ENCODE measurements at regions not wholly inside any gene's neighbourhood (a gene's known extent, or its start where the extent isn't known, plus 50 kb on each side); places are given as distances from the start of the nearest gene placed in this dataset.
"Not testable (repeated sequence)": the region's sequence is repeated elsewhere in the genome, so short reads cannot be mapped to it uniquely, and the experiment has no call there.

GRCh38 chr11:69951821-69952220, 126.3 kb upstream of the ANO1 start:
- no peak for DNase-seq (ENCODE audit: low read depth)

GRCh38 chr11:69952229-69952975, 125.7 kb upstream of the ANO1 start:
- DNase-seq (ENCODE audit: low read depth), result not testable (repeated sequence)

GRCh38 chr11:69953356-69953755, 124.8 kb upstream of the ANO1 start:
- no peak for DNase-seq (ENCODE audit: low read depth)

- no peak for DNase-seq (ENCODE audit: low read depth)
These were observed 123.4 kb upstream of the ANO1 start for GRCh38 chr11:69954756-69955155.

- no peak for DNase-seq (ENCODE audit: low read depth)
These were observed 121.4 kb upstream of the ANO1 start for GRCh38 chr11:69956669-69957190.

GRCh38 chr11:69957849-69958248, 120.3 kb upstream of the ANO1 start:
- DNase-seq (ENCODE audit: low read depth), result no peak

DNA sequence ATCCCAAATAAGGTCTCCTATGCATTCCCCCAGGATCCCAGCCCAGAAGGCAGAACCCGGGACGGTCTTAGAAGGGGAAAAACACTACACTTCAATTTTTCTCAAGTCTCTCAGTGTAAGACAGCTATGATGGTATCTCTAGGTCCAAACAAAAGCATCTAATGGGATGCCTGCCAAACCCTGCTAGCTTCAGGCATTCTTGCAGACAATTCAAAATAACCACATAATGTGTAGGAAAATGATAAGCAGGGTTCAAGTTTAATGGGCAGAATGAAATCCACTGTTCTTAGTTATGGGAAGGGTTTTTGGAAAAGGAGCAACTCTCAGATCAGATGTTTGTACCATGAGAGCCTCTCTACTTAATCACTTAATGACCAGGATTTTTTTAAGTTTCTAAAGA, 119.8 kb upstream of the ANO1 start:
- no peak for DNase-seq (ENCODE audit: low read depth)

DNA sequence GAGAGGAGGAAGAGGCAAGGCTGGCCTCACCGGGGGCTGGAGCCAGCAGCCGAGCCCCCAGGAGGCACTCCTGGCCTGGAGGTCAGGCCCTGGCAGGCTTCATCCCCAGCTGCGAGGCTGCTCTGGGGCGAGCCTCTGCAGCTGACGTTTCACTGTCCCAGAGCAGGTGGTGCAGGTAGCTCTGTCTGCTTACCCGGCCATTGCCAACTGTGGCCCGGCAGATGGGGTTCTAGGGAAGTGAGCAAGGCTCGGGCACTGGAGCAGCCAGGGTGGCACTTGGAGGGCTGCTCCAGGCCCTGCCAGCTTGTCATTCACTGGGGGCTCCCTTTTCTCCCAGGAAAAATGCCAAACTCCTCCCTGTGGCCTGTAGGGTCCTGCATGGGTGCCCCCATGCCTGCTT, 118.7 kb upstream of the ANO1 start:
- no peak for DNase-seq (ENCODE audit: low read depth)

DNA sequence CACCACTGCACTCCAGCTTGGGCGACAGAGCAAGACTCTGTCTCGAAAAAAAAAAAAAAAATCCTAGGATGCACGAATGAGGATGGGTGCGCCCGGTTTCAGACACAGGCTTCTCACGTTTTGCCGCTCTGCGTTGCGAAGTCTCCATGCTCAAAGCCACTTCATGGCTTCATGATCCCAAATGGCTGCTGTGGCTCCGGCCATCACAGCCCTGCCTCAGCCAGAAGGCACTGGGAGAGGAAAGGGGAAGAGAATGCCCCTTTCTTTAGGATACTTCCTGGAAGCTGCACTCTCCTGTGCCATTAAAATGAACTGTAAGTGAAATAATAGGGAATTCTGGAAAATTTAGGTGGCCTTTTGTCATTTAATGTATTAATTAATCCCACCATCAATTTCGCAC, 116.4 kb upstream of the ANO1 start:
- no peak for DNase-seq (ENCODE audit: low read depth)

GRCh38 chr11:69962152-69962551, 116.0 kb upstream of the ANO1 start:
- no peak for DNase-seq (ENCODE audit: low read depth)

DNA sequence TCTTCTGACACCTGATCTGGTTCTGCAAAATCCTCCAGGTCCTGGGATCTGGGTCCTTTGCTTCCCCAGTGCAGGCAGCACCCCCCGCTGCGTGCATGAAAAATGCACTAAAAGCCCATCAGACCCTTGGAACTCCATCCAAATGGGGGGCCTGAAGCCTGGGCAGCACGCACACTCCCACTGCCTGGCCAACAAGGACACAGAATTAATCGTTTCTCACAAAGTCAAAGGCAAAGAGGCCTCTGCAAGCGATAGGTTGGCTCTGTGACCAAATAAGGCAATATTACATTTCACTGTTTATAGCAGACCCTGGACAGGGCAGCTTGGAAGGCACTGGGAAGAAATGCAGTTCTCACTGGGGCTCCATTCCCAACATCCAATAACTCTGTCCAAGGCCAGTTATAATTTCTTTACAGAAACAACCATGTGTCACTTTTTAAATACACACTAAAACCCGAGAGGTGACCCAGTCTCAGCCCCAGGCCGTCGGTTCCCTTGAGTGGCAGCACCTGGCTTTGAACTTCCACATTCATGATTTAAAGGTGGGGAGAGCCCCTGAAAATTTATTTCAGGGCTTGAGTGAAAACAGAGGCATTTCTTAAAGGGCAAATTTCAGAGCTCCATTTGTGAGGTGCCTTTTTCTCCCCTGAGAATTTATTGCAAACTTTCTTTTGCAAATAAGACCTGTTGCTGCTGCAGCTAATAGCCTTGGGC, 114.4 kb upstream of the ANO1 start:
- DNase-seq (ENCODE audit: low read depth), result no peak

GRCh38 chr11:69964247-69964643, 113.9 kb upstream of the ANO1 start:
- DNase-seq (ENCODE audit: low read depth), result no peak

DNA sequence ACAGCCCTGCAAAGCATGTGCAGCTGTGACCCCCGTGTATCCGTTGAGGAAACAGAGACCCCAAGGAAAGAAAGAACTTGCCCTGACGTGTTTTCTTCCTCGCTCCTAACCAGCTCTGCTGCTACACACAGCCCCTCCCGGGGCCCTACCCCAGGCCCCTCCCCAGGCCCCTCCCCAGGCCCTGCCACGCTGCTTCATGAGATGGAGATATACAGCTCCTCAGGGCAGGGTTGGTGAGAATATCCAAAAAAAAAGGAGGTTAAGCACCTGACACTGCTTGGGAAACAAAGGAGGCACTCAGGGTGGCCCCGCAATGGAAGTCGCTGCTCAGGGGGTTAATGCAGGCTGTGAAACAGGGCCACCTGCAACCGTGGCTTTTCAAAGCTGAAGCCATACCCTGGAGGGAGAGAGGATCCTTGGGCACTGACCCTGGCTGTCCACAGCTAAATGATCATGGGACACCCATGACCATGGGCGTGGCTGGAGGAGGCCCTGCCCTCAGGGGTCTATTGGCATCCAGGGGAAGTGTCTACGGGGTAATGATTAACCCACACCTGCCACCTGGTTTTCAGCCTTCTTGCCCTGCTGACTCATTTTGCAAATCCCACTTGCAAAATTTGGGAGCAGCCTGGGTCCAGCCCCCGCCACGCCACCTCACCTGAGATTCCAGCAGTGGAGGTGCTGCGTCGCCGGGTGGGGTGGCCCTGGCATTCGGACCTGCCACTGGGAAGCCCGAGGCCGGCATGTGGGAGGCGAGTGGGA, 112.1 kb upstream of the ANO1 start:
- no peak for DNase-seq (ENCODE audit: low read depth)

DNA sequence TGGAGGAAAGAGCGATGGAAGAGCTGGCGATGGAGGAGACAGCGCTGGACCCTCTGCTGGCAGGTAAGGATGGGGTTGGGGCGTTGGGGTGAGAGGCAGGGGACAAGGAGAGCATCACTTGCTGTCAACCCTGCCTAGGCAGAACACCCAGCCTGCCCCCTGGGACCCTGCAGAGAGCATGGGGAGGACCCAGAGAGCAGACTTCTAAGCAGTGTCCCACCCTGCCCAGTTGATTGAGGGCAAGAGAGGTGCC, 111.6 kb upstream of the ANO1 start:
- no peak for DNase-seq (ENCODE audit: low read depth)

- no peak for DNase-seq (ENCODE audit: low read depth)
These were observed 111.1 kb upstream of the ANO1 start for GRCh38 chr11:69966910-69967483.

DNA sequence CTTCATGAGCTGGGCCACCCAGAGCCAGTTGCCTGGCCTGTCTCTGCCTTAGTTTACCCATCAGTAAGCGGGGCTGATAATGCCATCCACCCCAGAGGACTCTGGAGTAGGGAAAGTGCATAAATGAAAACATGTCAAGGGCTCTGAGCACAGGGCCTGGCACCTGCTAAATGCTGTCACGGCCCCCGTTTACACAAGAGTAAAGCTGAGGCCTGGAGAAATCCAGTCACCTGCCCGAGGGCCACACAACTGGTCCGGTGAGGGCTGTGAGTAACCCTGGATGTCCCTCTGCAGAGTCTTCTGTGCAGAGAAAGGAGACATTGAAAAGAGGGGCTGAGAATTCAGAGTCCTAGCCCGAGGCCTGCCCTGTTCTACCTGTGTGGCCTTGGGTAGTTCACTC, 110.6 kb upstream of the ANO1 start:
- no peak for DNase-seq (ENCODE audit: low read depth)

GRCh38 chr11:69968396-69969347, 109.4 kb upstream of the ANO1 start:
- no peak for DNase-seq (ENCODE audit: low read depth)

DNA sequence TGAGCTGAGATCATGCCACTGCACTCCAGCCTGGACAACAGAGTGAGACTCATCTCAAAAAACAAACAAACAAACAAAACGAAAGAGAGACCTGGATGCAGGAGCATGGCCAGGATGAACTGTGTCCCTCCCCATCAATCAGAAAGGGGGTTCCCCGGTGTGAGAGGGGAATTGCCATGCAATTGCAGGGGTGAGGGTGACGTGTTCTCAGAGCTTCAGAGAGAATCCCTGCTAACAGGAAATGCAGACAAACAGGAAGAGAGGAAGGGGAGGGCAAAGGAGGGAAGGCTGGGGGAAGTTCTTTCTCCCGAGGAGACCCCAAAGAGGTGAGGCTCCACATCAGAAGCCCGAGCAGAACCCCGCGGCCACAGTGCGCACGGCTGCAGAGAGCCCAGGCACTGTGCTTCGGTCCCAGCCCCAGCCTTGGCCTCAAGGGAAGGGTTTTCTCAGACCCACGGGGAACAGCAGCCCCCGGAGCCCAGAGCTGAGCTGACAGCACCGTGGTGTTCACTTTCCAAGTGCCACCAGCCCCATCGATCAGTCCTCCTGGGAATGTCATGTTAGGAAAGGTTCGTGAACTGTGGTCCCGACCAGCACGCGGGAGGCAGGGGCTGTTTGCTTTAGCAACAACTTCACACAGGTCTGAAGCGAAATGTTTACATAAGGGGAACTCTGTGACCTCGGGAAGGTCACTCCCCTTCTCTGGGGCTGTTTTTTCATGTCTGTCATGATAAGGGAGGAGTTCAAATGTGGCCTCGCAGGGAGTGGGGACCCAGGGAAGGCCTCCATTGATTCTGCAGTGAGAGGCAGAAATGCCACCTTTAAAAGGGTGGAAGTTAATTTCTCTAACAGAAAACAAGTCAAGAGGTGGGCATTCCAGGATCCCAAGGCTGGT, 108.0 kb upstream of the ANO1 start:
- DNase-seq (ENCODE audit: low read depth), result no peak

- DNase-seq (ENCODE audit: low read depth), result no peak
These were observed 107.2 kb upstream of the ANO1 start for GRCh38 chr11:69970785-69971535.

GRCh38 chr11:69971741-69972140, 106.4 kb upstream of the ANO1 start:
- DNase-seq (ENCODE audit: low read depth), result no peak
